Natural killer cell (primary cell): ENCODE measurements at regions not wholly inside any gene's neighbourhood (a gene's known extent, or its start where the extent isn't known, plus 50 kb on each side); places are given as distances from the start of the nearest gene placed in this dataset.

Source experiments
- ATAC-seq, 3 donors: fragments of 150-1000 bp in 2 of 3; fragments of 200-7000 bp in 1 of 3; cut with Tn5 transposase; 1 replicate in 1 of 3; 2 replicates in 2 of 3; pipeline ENCODE4 v1.10.0; 2021; ENCODE audit warnings: mild to moderate bottlenecking in 2 of 3, moderate library complexity in 2 of 3
- DNase-seq, 2 donors: peaks; one replicate each; pipeline versions ENCODE4 v3.0.0 to v3.0.0-alpha.2; 2013 to 2021; ENCODE audit warnings: mixed read lengths in 1 of 2
- H3K27ac ChIP-seq: one replicate; pipeline ENCODE4 v1.5.1; 2013; ENCODE audit warnings: mild to moderate bottlenecking, low read length
- H3K27me3 ChIP-seq: one replicate; pipeline ENCODE4 v1.6.1; 2013; ENCODE audit warnings: low read length; ENCODE audit not compliant: control insufficient read depth, insufficient read depth
- H3K36me3 ChIP-seq: one replicate; pipeline ENCODE4 v1.6.1; 2013; ENCODE audit warnings: low read length; ENCODE audit not compliant: control insufficient read depth, insufficient read depth
- H3K4me1 ChIP-seq: one replicate; pipeline ENCODE4 v1.6.1; 2013; ENCODE audit warnings: low read length; ENCODE audit not compliant: control insufficient read depth, insufficient read depth
- H3K4me3 ChIP-seq: one replicate; pipeline ENCODE4 v1.5.1; 2013; ENCODE audit warnings: low read length
- H3K9me3 ChIP-seq: one replicate; pipeline ENCODE4 v1.6.1; 2013; ENCODE audit warnings: low read length; ENCODE audit not compliant: control insufficient read depth, insufficient read depth
- H3K27ac Mint-ChIP-seq, 2 donors: one replicate each; pipeline ENCODE4 v1.8.0; 2022; ENCODE audit warnings: mild to moderate bottlenecking in 2 of 2, mixed read lengths in 2 of 2, moderate library complexity in 1 of 2
- H3K27me3 Mint-ChIP-seq, 2 donors: one replicate each; pipeline ENCODE4 v1.8.0; 2022; ENCODE audit warnings: low read depth in 2 of 2, mixed read lengths in 2 of 2
- H3K36me3 Mint-ChIP-seq: one replicate; pipeline ENCODE4 v1.8.0; 2022; ENCODE audit warnings: mixed read lengths
- H3K4me1 Mint-ChIP-seq, 2 donors: one replicate each; pipeline ENCODE4 v1.8.0; 2022; ENCODE audit warnings: mixed read lengths in 2 of 2
- H3K4me3 Mint-ChIP-seq: one replicate; pipeline ENCODE4 v1.8.0; 2022; ENCODE audit warnings: mild to moderate bottlenecking, moderate library complexity, mixed read lengths
- H3K9me3 Mint-ChIP-seq, 2 donors: one replicate each; pipeline ENCODE4 v1.8.0; 2022; ENCODE audit warnings: mixed read lengths in 2 of 2
- WGBS: methylation state at CpG from one replicate; pipeline ENCODE4 v1.1.7; 2013; ENCODE audit warnings: missing lambda C conversion rate; ENCODE audit not compliant: insufficient coverage; 5-methylcytosine and 5-hydroxymethylcytosine counted together
- intact Hi-C: fragments of 100-400 bp; cut with micrococcal nuclease; formaldehyde crosslinking; loops from one replicate; pipeline ENCODE4 v1.14.2; 2022
- TF ChIP-seq, protein P1 (sequence below): fragments of 200-600 bp; IDR thresholded peaks from one replicate; pipeline ENCODE4 v1.8.0; 2022; ENCODE audit warnings: antibody characterized with exemption

DNA sequence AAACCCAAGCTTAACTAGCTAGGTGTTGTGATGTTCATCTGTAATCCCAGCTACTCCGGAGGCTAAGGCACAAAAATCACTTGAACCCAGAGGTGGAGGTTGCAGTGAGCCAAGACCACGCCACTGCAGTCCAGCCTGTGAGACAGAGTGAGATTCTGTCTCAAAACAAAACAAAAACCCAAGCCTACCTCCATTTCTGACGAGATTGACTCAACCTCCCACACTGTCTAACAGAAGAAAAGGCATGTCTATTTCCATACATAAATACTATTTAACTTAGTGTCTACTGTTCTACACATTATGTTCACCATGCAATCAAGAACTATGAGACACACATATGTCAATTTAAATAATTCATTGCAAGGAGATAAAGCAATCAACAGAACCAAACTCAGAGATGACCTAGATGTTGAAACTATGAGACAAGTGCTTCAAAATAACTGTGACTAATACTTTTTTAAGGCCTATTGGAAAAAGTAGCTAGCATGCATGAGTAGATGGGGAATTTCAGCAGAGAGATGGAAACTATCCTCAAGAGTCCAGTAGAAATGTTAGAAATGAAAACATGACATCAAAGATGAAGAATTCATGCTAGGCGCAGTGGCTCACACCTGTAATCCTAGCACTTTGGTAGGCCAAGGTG lies 75.9 kb upstream of the DHRS4 start:
- Mint-ChIP-seq H3K4me3 (no peak overlapping the region), H3K4me1 (no peaks in the 10 kb centered on the region), H3K9me3 (no peaks in the 10 kb centered on the region), H3K27me3 (peaks cover 8 to 30% of the 10 kb centered on the region in 2 donors), H3K27ac (no peak overlapping the region), H3K36me3 (no peaks in the 10 kb centered on the region)
- Histone ChIP-seq H3K36me3 (no peaks in the 10 kb centered on the region), H3K27ac (no peak overlapping the region), H3K27me3 (no peaks in the 10 kb centered on the region), H3K4me3 (no peak overlapping the region), H3K4me1 (no peaks in the 10 kb centered on the region), H3K9me3 (no peaks in the 10 kb centered on the region)
- TF ChIP-seq, protein P1, sequence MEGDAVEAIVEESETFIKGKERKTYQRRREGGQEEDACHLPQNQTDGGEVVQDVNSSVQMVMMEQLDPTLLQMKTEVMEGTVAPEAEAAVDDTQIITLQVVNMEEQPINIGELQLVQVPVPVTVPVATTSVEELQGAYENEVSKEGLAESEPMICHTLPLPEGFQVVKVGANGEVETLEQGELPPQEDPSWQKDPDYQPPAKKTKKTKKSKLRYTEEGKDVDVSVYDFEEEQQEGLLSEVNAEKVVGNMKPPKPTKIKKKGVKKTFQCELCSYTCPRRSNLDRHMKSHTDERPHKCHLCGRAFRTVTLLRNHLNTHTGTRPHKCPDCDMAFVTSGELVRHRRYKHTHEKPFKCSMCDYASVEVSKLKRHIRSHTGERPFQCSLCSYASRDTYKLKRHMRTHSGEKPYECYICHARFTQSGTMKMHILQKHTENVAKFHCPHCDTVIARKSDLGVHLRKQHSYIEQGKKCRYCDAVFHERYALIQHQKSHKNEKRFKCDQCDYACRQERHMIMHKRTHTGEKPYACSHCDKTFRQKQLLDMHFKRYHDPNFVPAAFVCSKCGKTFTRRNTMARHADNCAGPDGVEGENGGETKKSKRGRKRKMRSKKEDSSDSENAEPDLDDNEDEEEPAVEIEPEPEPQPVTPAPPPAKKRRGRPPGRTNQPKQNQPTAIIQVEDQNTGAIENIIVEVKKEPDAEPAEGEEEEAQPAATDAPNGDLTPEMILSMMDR, result no peak
- ATAC-seq (no peak), DNase-seq (no peak)
- WGBS, result 79% methylated on average over 4 of the region's 4 CpGs
- intact Hi-C loops, result no loop called here

DNA sequence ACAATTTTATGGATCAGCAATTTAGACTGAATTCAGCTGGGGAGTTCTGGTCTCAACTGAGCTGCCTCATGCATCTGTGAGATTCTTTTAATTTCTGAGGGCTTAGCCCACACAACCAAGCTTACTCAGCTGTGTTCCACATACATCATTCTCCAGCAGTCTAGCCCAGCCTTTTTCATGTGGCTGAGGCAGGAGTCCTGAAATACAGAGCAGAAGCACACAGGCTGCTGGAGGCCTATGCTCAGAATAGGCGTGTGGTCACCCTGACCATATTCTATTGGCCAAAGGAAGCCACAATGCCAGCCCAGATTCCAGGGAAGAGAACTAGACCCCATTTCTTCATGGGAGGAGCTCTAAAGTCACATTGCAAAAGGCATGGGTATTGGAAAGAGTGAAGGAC lies 72.3 kb upstream of the DHRS4 start:
- no peak for DNase-seq
- Mint-ChIP-seq H3K4me3 (no peak overlapping the region), H3K4me1 (no peaks in the 10 kb centered on the region), H3K36me3 (no peaks in the 10 kb centered on the region), H3K27ac (no peak overlapping the region), H3K27me3 (peaks cover 2 to 24% of the 10 kb centered on the region in 2 donors), H3K9me3 (no peaks in the 10 kb centered on the region)
- Histone ChIP-seq H3K27me3 (no peaks in the 10 kb centered on the region), H3K36me3 (no peaks in the 10 kb centered on the region), H3K9me3 (no peaks in the 10 kb centered on the region), H3K27ac (no peak overlapping the region), H3K4me1 (no peaks in the 10 kb centered on the region), H3K4me3 (no peak overlapping the region)
- intact Hi-C loops, result no loop called here
- 59% methylated on average over 1 of the region's 1 CpG for WGBS
- TF ChIP-seq, protein P1, result no peak
- ATAC-seq, result no peak

DNA sequence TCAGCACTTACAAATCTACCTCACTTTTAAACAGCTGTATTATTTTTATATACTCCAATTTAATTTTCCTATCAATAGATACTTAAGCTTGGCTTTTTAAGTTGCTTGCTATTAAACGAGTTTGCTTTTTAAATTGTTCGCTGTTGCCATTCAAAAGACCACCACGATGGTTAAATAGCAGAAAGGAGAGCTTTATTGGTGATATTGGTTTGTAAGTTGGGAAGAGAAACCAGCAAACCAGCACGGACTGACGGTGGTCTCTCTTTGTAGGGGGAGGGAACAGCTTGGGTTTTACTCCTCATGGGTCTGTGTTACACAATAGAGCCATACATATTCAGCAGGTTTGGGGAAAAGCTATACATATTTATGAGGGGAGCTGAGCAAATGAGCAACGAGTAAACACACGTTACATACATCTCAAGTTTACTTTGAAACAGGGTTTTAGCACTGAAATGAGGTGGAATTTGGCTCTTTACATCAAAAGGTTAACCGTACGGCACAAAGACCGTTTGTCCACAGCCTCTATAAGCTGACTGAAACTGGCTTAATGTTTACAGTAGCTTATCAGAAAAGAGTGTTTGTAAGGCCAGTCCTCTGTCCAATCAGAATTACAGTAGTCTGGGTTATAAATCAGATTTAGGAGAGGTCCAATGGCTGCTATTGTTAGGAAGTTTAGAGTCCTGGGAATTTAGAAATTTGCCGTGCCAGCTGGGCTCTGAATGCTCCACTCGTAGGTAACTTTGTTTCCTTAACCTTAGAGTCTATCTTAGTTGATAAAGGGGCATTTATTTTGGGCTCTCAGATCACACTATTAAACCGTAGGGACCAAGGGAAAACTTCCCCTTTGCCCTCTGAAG lies 69.7 kb upstream of the DHRS4 start:
- WGBS, result 90% methylated on average over 13 of the region's 13 CpGs
- Mint-ChIP-seq H3K4me3 (no peak overlapping the region), H3K4me1 (no peaks in the 10 kb centered on the region)

More for the DNA sequence above, 69.7 kb upstream of the DHRS4 start:
- Mint-ChIP-seq H3K36me3 (no peaks in the 10 kb centered on the region), H3K9me3 (peaks cover 2 to 3% of the 10 kb centered on the region in 2 donors), H3K27me3 (peaks cover 7 to 24% of the 10 kb centered on the region in 2 donors), H3K27ac (no peak overlapping the region)
- DNase-seq, result no peak
- no peaks in the 10 kb centered on the region for H3K4me1 ChIP-seq
- TF ChIP-seq, protein P1, result no peak
- no peak overlapping the region for H3K27ac ChIP-seq
- H3K4me3 ChIP-seq, result no peak overlapping the region
- no peak for ATAC-seq
- no peaks in the 10 kb centered on the region for H3K9me3 ChIP-seq
- peaks cover 2% of the 10 kb centered on the region for H3K27me3 ChIP-seq
- H3K36me3 ChIP-seq, result no peaks in the 10 kb centered on the region
- intact Hi-C loops, result no loop called here
